DOHH2 (cell line): ENCODE measurements at regions not wholly inside any gene's neighbourhood (a gene's known extent, or its start where the extent isn't known, plus 50 kb on each side); places are given as distances from the start of the nearest gene placed in this dataset.

Experiments used
- H3F3A ChIP-seq: fragments of 200-600 bp; sonication (generic), shearing (Covaris generic); 2 replicates; pipeline ENCODE4 v1.6.0; 2016; ENCODE audit warnings: antibody characterized with exemption, mild to moderate bottlenecking; ENCODE audit not compliant: control insufficient read depth, insufficient read depth
- H3K27ac ChIP-seq: fragments of 200-600 bp; sonication (generic); 2 replicates; pipeline ENCODE4 v1.5.1; 2014; ENCODE audit warnings: low read depth, mild to moderate bottlenecking, low read length, moderate library complexity
- H3K27me3 ChIP-seq: fragments of 200-600 bp; sonication (generic); 2 replicates; pipeline ENCODE4 v1.6.1; 2014; ENCODE audit warnings: mild to moderate bottlenecking, low read length, mixed read lengths; ENCODE audit not compliant: control insufficient read depth
- H3K36me3 ChIP-seq: fragments of 200-600 bp; sonication (generic); 2 replicates; pipeline ENCODE4 v1.6.1; 2014; ENCODE audit warnings: mild to moderate bottlenecking, low read length, moderate library complexity, mixed read lengths; ENCODE audit not compliant: control insufficient read depth
- H3K4me1 ChIP-seq: fragments of 200-600 bp; sonication (generic); 2 replicates; pipeline ENCODE4 v1.6.1; 2014; ENCODE audit warnings: mild to moderate bottlenecking, low read length, mixed read lengths; ENCODE audit not compliant: control insufficient read depth
- H3K4me2 ChIP-seq: fragments of 200-600 bp; sonication (generic); 2 replicates; pipeline ENCODE4 v1.6.0; 2014; ENCODE audit warnings: mild to moderate bottlenecking, low read length, moderate library complexity
- H3K4me3 ChIP-seq: fragments of 200-600 bp; sonication (generic); 2 replicates; pipeline ENCODE4 v1.5.1; 2014; ENCODE audit warnings: mild to moderate bottlenecking, low read length, mixed read lengths
- H3K79me2 ChIP-seq: fragments of 200-600 bp; sonication (generic); 2 replicates; pipeline ENCODE4 v1.6.1; 2014; ENCODE audit warnings: mild to moderate bottlenecking, low read length, mixed read lengths; ENCODE audit not compliant: control insufficient read depth
- H3K9me2 ChIP-seq: fragments of 200-600 bp; sonication (generic); replicated peaks from 2 replicates; pipeline ENCODE4 v1.6.1; 2014; ENCODE audit warnings: mild to moderate bottlenecking, low read length, mixed read lengths; ENCODE audit not compliant: control insufficient read depth
- H3K9me3 ChIP-seq: fragments of 200-600 bp; sonication (generic); 2 replicates; pipeline ENCODE4 v1.6.1; 2014; ENCODE audit warnings: antibody characterized with exemption, low read length, mixed read lengths; ENCODE audit not compliant: control insufficient read depth, insufficient read depth
- H4K20me1 ChIP-seq: fragments of 200-600 bp; sonication (generic); 2 replicates; pipeline ENCODE4 v1.6.0; 2014; ENCODE audit warnings: low read depth, mild to moderate bottlenecking, antibody characterized with exemption, low read length, moderate library complexity; ENCODE audit not compliant: control insufficient read depth, insufficient read depth
- CTCF ChIP-seq: fragments of 200-600 bp; sonication (generic); IDR thresholded peaks from one replicate; pipeline ENCODE4 v1.5.1; 2014; ENCODE audit warnings: antibody characterized with exemption, mild to moderate bottlenecking, low read depth, low read length; ENCODE audit not compliant: poor library complexity, severe bottlenecking
- EZH2phosphoT487 ChIP-seq: fragments of 200-600 bp; sonication (generic); IDR thresholded peaks from 2 replicates; pipeline ENCODE4 v1.6.1; 2017; ENCODE audit warnings: borderline replicate concordance, mild to moderate bottlenecking, antibody characterized with exemption, low read length, moderate library complexity, mixed read lengths

GRCh38 chr9:3058409-3058808 is 214.5 kb upstream of the PUM3 start:
- Histone ChIP-seq H3K4me2 (no peak overlapping the region), H3K9me3 (no peaks in the 10 kb centered on the region), H3K36me3 (no peaks in the 10 kb centered on the region), H4K20me1 (no peaks in the 10 kb centered on the region), H3K27ac (no peak overlapping the region), H3K9me2 (no peaks in the 10 kb centered on the region), H3K79me2 (no peaks in the 10 kb centered on the region), H3K27me3 (no peaks in the 10 kb centered on the region), H3K4me1 (no peaks in the 10 kb centered on the region), H3F3A (no peaks in the 10 kb centered on the region), H3K4me3 (no peak overlapping the region)
- TF ChIP-seq CTCF (no peak), EZH2phosphoT487 (no peak)

- no peaks in the 10 kb centered on the region for H3F3A ChIP-seq
- no peaks in the 10 kb centered on the region for H3K27me3 ChIP-seq
- H4K20me1 ChIP-seq: no peaks in the 10 kb centered on the region
- H3K4me3 ChIP-seq: no peak overlapping the region
- H3K79me2 ChIP-seq: no peaks in the 10 kb centered on the region
- no peak overlapping the region for H3K4me2 ChIP-seq
- TF ChIP-seq EZH2phosphoT487 (no peak), CTCF (no peak)
- H3K9me3 ChIP-seq: no peaks in the 10 kb centered on the region
- no peaks in the 10 kb centered on the region for H3K36me3 ChIP-seq
- no peaks in the 10 kb centered on the region for H3K9me2 ChIP-seq
- no peak overlapping the region for H3K27ac ChIP-seq
- no peaks in the 10 kb centered on the region for H3K4me1 ChIP-seq
Observed at GRCh38 chr9:3054017-3054586, 210.2 kb upstream of the PUM3 start.

- Histone ChIP-seq H3K79me2 (no peaks in the 10 kb centered on the region), H3K4me3 (no peak overlapping the region), H3K9me3 (no peaks in the 10 kb centered on the region), H3K27ac (no peak overlapping the region), H3F3A (no peaks in the 10 kb centered on the region), H3K27me3 (no peaks in the 10 kb centered on the region), H4K20me1 (no peaks in the 10 kb centered on the region), H3K9me2 (no peaks in the 10 kb centered on the region), H3K4me2 (no peak overlapping the region), H3K36me3 (no peaks in the 10 kb centered on the region), H3K4me1 (no peaks in the 10 kb centered on the region)
- TF ChIP-seq CTCF: no peak
- TF ChIP-seq EZH2phosphoT487: no peak
Observed at GRCh38 chr9:3049636-3050035, 205.7 kb upstream of the PUM3 start.

- Histone ChIP-seq H3K36me3 (no peaks in the 10 kb centered on the region), H3K9me3 (no peaks in the 10 kb centered on the region), H4K20me1 (no peaks in the 10 kb centered on the region), H3K27me3 (no peaks in the 10 kb centered on the region), H3F3A (no peaks in the 10 kb centered on the region), H3K9me2 (no peaks in the 10 kb centered on the region), H3K79me2 (no peaks in the 10 kb centered on the region), H3K4me1 (no peaks in the 10 kb centered on the region), H3K4me3 (no peak overlapping the region), H3K4me2 (no peak overlapping the region), H3K27ac (no peak overlapping the region)
- TF ChIP-seq CTCF (no peak), EZH2phosphoT487 (no peak)
Observed at GRCh38 chr9:3047912-3048311, 204.0 kb upstream of the PUM3 start.
